Parathyroid adenoma (tissue), 2 donors: ENCODE measurements at regions not wholly inside any gene's neighbourhood (a gene's known extent, or its start where the extent isn't known, plus 50 kb on each side); places are given as distances from the start of the nearest gene placed in this dataset.

ENCODE experiments used
- H2AFZ ChIP-seq: fragments of 300-600 bp; sonication (generic); one replicate; pipeline ENCODE4 v1.7.0; 2017; ENCODE audit warnings: antibody characterized with exemption, mild to moderate bottlenecking
- H3K27ac ChIP-seq: fragments of 300-600 bp; sonication (generic); one replicate; pipeline ENCODE4 v1.7.0; 2017
- H3K27me3 ChIP-seq: fragments of 300-600 bp; sonication (generic); one replicate; pipeline ENCODE4 v1.7.0; 2017; ENCODE audit warnings: low read length; ENCODE audit not compliant: control insufficient read depth, insufficient read depth
- H3K36me3 ChIP-seq: fragments of 300-600 bp; sonication (generic); one replicate; pipeline ENCODE4 v1.7.0; 2017; ENCODE audit warnings: low read length; ENCODE audit not compliant: control insufficient read depth, insufficient read depth
- H3K4me1 ChIP-seq: fragments of 300-600 bp; sonication (generic); one replicate; pipeline ENCODE4 v1.7.0; 2017; ENCODE audit warnings: control low read depth
- H3K4me2 ChIP-seq: fragments of 300-600 bp; sonication (generic); one replicate; pipeline ENCODE4 v1.7.0; 2017; ENCODE audit warnings: low read length
- H3K4me3 ChIP-seq: fragments of 300-600 bp; sonication (generic); one replicate; pipeline ENCODE4 v1.7.0; 2017; ENCODE audit warnings: low read depth, low read length
- H3K79me2 ChIP-seq: fragments of 300-600 bp; sonication (generic); one replicate; pipeline ENCODE4 v1.7.0; 2017; ENCODE audit warnings: control low read depth
- H3K9ac ChIP-seq: fragments of 300-600 bp; sonication (generic); one replicate; pipeline ENCODE4 v1.7.0; 2017; ENCODE audit warnings: mild to moderate bottlenecking
- H3K9me3 ChIP-seq: fragments of 300-600 bp; sonication (generic); one replicate; pipeline ENCODE4 v1.7.0; 2017; ENCODE audit warnings: low read length; ENCODE audit not compliant: control insufficient read depth
- TF ChIP-seq, protein P1 (sequence below): fragments of 300-600 bp; sonication (generic); IDR thresholded peaks from one replicate; pipeline ENCODE4 v1.7.0; 2017; ENCODE audit warnings: antibody characterized with exemption, mild to moderate bottlenecking
- donor health status: primary hyperparathyroidism.

DNA sequence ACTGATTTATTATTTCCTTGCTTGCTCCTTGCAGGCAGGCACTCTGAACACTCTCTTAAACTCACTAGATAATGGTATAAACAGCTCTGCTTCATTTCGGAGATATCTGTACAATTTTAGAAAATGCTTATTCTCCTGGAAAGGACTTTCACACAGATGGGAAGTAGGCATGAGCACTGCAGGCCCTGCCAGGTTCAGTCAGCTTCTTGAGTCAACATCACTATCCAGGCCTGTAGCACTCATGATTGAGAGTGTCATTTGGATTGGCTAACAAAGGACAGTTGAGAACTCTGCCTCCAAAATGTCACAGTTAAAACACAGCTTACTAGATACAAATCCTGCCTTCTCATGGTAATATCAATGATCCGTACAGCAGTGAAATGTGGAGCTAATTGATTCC lies 181.9 kb downstream of the CYYR1 start:
- Histone ChIP-seq H3K9me3 (no peaks in the 10 kb centered on the region), H3K4me1 (no peaks in the 10 kb centered on the region), H3K4me3 (no peak overlapping the region), H3K4me2 (no peak overlapping the region), H3K27me3 (no peaks in the 10 kb centered on the region), H3K9ac (no peak overlapping the region), H2AFZ (no peak overlapping the region), H3K79me2 (no peaks in the 10 kb centered on the region), H3K27ac (no peak overlapping the region), H3K36me3 (no peaks in the 10 kb centered on the region)
- TF ChIP-seq, protein P1, sequence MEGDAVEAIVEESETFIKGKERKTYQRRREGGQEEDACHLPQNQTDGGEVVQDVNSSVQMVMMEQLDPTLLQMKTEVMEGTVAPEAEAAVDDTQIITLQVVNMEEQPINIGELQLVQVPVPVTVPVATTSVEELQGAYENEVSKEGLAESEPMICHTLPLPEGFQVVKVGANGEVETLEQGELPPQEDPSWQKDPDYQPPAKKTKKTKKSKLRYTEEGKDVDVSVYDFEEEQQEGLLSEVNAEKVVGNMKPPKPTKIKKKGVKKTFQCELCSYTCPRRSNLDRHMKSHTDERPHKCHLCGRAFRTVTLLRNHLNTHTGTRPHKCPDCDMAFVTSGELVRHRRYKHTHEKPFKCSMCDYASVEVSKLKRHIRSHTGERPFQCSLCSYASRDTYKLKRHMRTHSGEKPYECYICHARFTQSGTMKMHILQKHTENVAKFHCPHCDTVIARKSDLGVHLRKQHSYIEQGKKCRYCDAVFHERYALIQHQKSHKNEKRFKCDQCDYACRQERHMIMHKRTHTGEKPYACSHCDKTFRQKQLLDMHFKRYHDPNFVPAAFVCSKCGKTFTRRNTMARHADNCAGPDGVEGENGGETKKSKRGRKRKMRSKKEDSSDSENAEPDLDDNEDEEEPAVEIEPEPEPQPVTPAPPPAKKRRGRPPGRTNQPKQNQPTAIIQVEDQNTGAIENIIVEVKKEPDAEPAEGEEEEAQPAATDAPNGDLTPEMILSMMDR, result no peak

DNA sequence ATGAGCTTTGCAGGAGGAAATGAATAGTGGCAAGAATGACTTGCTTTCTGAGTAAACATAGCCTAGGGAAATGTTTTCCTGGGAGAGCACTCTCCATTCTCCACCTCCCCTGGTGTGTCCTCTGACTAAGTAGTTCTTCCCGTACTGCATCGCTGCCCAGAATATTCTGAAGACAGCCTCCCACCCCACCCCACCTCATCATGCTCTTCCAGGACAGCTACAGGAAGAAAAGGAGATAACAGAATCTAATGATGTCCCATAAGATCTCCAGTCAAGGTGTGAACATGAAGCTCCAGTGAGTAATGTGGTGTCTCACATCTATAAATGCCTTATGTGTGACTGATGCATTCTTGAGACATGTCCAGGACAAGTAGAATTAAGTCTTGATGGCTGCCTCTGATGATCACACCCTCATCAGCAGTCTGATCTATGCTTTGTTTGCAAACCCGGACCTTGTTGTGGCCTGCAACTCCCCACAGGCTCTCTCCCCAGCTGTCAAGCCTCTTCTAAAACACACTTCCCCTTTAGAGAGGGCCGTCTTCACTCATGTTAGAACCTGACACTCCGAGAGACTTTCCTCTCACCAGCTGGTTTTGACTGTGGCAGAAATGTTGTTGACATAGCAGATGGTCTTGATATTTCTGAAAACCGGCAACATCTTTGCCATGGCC lies 183.0 kb downstream of the CYYR1 start:
- Histone ChIP-seq H2AFZ (peak overlapping the region; percentile 33), H3K4me3 (no peak overlapping the region), H3K79me2 (no peaks in the 10 kb centered on the region), H3K9ac (no peak overlapping the region), H3K27ac (no peak overlapping the region), H3K27me3 (no peaks in the 10 kb centered on the region), H3K9me3 (no peaks in the 10 kb centered on the region), H3K4me1 (no peaks in the 10 kb centered on the region), H3K4me2 (no peak overlapping the region), H3K36me3 (no peaks in the 10 kb centered on the region)
- TF ChIP-seq, protein P1, result no peak

DNA sequence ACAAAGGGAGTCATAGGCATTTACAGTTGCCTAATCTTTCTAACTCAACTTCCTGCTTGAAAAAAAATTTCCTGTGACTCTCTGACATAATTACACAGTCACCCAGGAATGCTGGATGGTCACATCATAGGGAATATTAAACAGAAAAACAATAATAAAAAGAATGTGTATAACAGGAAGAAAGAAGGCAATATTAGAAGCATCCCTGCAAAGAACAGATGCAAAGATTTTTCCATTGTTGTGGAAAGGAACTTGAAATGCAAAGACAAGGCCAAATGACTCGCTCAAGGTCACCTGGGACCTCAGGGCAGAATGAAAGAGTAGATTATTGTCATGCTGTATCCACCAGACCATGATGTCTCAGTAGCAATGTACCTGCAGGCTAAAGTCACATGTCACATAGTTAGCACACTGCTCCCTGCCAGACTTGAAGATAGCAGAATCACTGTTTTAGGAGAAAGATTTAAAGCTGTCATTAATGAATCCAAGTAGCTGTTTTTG lies 184.3 kb downstream of the CYYR1 start:
- Histone ChIP-seq H3K27ac (no peak overlapping the region), H3K9me3 (no peaks in the 10 kb centered on the region), H3K4me1 (no peaks in the 10 kb centered on the region), H3K36me3 (no peaks in the 10 kb centered on the region), H2AFZ (no peak overlapping the region), H3K9ac (no peak overlapping the region), H3K4me2 (no peak overlapping the region), H3K4me3 (no peak overlapping the region), H3K79me2 (no peaks in the 10 kb centered on the region), H3K27me3 (no peaks in the 10 kb centered on the region)
- TF ChIP-seq, protein P1, result no peak

DNA sequence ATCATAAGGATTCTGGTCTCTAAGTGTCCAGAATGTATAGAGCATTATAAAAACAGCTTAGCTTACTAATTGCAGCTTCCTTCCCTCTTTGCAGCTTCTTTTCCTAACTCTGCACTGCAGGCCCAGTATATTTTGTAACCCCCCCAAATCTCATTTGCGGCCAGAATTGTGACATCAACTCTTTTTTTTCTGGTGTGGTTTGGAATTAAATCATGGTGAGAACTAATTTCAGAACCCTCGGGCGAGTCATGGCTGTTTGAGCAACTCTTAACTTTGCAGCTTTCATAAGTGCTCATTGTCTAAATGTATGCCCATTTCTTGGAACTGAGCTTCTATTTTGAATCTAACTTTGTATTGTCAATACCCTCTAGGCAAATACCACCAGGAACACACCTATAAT lies 187.4 kb downstream of the CYYR1 start:
- H3K27me3 ChIP-seq, result no peaks in the 10 kb centered on the region
- no peaks in the 10 kb centered on the region for H3K36me3 ChIP-seq

More for the DNA sequence above, 187.4 kb downstream of the CYYR1 start:
- H3K4me1 ChIP-seq, result no peaks in the 10 kb centered on the region
- no peak overlapping the region for H3K4me2 ChIP-seq
- H3K9me3 ChIP-seq, result no peaks in the 10 kb centered on the region
- H3K9ac ChIP-seq, result no peak overlapping the region
- H2AFZ ChIP-seq, result no peak overlapping the region
- H3K27ac ChIP-seq, result no peak overlapping the region
- H3K79me2 ChIP-seq, result no peaks in the 10 kb centered on the region
- TF ChIP-seq, protein P1, result no peak
- H3K4me3 ChIP-seq, result no peak overlapping the region
